IMR-90 (cell line): ENCODE measurements at regions not wholly inside any gene's neighbourhood (a gene's known extent, or its start where the extent isn't known, plus 50 kb on each side); places are given as distances from the start of the nearest gene placed in this dataset.

ENCODE experiments used
- ATAC-seq: fragments of 200-7000 bp; cut with Tn5 transposase; 2 replicates; pipeline ENCODE4 v1.9.1; 2020; ENCODE audit warnings: low read depth, mild to moderate bottlenecking, moderate library complexity
- BruUV-seq: library from RNA; stranded (reverse); fragments of 400-500 nt; replicated peaks from 2 replicates; lab custom pipeline; 2021; lab: Mats Ljungman, UMichigan
- CTCF ChIA-PET: fragments of 300-600 bp; formaldehyde crosslinking; extraction: SDS; loops from one replicate; lab custom pipeline; 2021; ENCODE audit warnings: antibody characterized with exemption; lab: Yijun Ruan, JAX
- POLR2A ChIA-PET: fragments of 300-600 bp; sonication (Branson Sonifier 250); formaldehyde crosslinking; loops from one replicate; lab custom pipeline; 2022; ENCODE audit warnings: antibody characterized with exemption; ENCODE audit not compliant: unreplicated experiment; lab: Charles Lee
- DNase-seq: peaks from one replicate; pipeline ENCODE4 v3.0.0; 2013
- H2AFZ ChIP-seq: replicated peaks from 2 replicates; pipeline ENCODE3; 2013; ENCODE audit warnings: low read length, mild to moderate bottlenecking; ENCODE audit not compliant: poor library complexity
- H2AK5ac ChIP-seq: 2 replicates; pipeline ENCODE4 v1.6.1; 2013; ENCODE audit warnings: low read depth, low read length, inconsistent platforms
- H2AK9ac ChIP-seq: replicated peaks from 2 replicates; pipeline ENCODE3; 2013; ENCODE audit warnings: mild to moderate bottlenecking, low read depth, low read length, moderate library complexity; ENCODE audit not compliant: poor library complexity
- H2BK120ac ChIP-seq: 2 replicates; pipeline ENCODE4 v1.6.1; 2013; ENCODE audit warnings: low read depth, low read length, inconsistent platforms
- H2BK15ac ChIP-seq: 3 replicates; pipeline ENCODE4 v1.6.1; 2013; ENCODE audit warnings: low read depth, low read length, inconsistent platforms
- H2BK20ac ChIP-seq: 2 replicates; pipeline ENCODE4 v1.6.1; 2013; ENCODE audit warnings: low read depth, mild to moderate bottlenecking, inconsistent platforms, low read length, moderate library complexity
- H2BK5ac ChIP-seq: 2 replicates; pipeline ENCODE4 v1.6.1; 2013; ENCODE audit warnings: mild to moderate bottlenecking, low read depth, low read length, inconsistent platforms; ENCODE audit not compliant: poor library complexity, severe bottlenecking
- H3K14ac ChIP-seq: replicated peaks from 2 replicates; pipeline ENCODE4 v1.6.1; 2013; ENCODE audit warnings: low read depth, low read length, inconsistent platforms
- H3K18ac ChIP-seq: 2 replicates; pipeline ENCODE4 v1.6.1; 2013; ENCODE audit warnings: low read depth, low read length, control low read depth
- H3K23ac ChIP-seq: 2 replicates; pipeline ENCODE4 v1.6.1; 2013; ENCODE audit warnings: low read depth, low read length, inconsistent platforms
- H3K27ac ChIP-seq: 2 replicates; pipeline ENCODE4 v1.5.1; 2013; ENCODE audit warnings: mild to moderate bottlenecking, control low read depth, low read length; ENCODE audit not compliant: insufficient read depth
- H3K27me3 ChIP-seq: 2 replicates; pipeline ENCODE4 v1.6.1; 2013; ENCODE audit warnings: low read length; ENCODE audit not compliant: control insufficient read depth, insufficient read depth
- H3K36me3 ChIP-seq: 2 replicates; pipeline ENCODE4 v1.6.1; 2013; ENCODE audit warnings: low read length, mixed read lengths; ENCODE audit not compliant: control insufficient read depth, insufficient read depth
- H3K4ac ChIP-seq: 2 replicates; pipeline ENCODE4 v1.6.1; 2013; ENCODE audit warnings: low read depth, low read length, inconsistent platforms
- H3K4me1 ChIP-seq: 2 replicates; pipeline ENCODE4 v1.6.1; 2013; ENCODE audit warnings: low read length, mixed read lengths; ENCODE audit not compliant: control insufficient read depth, insufficient read depth
- H3K4me2 ChIP-seq: 2 replicates; pipeline ENCODE4 v1.6.1; 2013; ENCODE audit warnings: low read depth, mild to moderate bottlenecking, control low read depth, low read length, moderate library complexity
- H3K4me3 ChIP-seq: 2 replicates; pipeline ENCODE4 v1.5.1; 2013; ENCODE audit warnings: low read depth, mild to moderate bottlenecking, control low read depth, low read length, moderate library complexity; ENCODE audit not compliant: insufficient read depth
- H3K56ac ChIP-seq: 2 replicates; pipeline ENCODE4 v1.6.1; 2013; ENCODE audit warnings: low read length, inconsistent platforms; ENCODE audit not compliant: insufficient read depth; ENCODE audit errors: extremely low read depth
- H3K79me1 ChIP-seq, 2 experiments: 2 replicates each; pipeline ENCODE4 v1.6.1; 2013; ENCODE audit warnings: low read length in 2 of 2, inconsistent platforms in 1 of 2, low read depth in 1 of 2
- H3K9ac ChIP-seq: 2 replicates; pipeline ENCODE4 v1.6.1; 2013; ENCODE audit warnings: low read depth, low read length, control low read depth
- H3K9me1 ChIP-seq: 2 replicates; pipeline ENCODE4 v1.6.1; 2013; ENCODE audit warnings: low read length, inconsistent platforms; ENCODE audit not compliant: insufficient read depth
- H3K9me3 ChIP-seq: 2 replicates; pipeline ENCODE4 v1.6.1; 2013; ENCODE audit warnings: low read length; ENCODE audit not compliant: control insufficient read depth, insufficient read depth
- H4K20me1 ChIP-seq: 2 replicates; pipeline ENCODE4 v1.6.1; 2013; ENCODE audit warnings: low read length, inconsistent platforms; ENCODE audit not compliant: insufficient read depth
- H4K5ac ChIP-seq: 2 replicates; pipeline ENCODE4 v1.6.1; 2013; ENCODE audit warnings: mild to moderate bottlenecking, low read depth, low read length, control low read depth
- H4K8ac ChIP-seq, 2 experiments: 2 replicates each; pipeline ENCODE4 v1.6.1; 2013; ENCODE audit warnings: low read depth in 2 of 2, low read length in 2 of 2, control low read depth in 1 of 2, inconsistent platforms in 1 of 2
- H4K91ac ChIP-seq: 2 replicates; pipeline ENCODE4 v1.6.1; 2013; ENCODE audit warnings: low read depth, low read length, inconsistent platforms; ENCODE audit not compliant: insufficient read depth
- CEBPB ChIP-seq: IDR thresholded peaks from 2 replicates; pipeline ENCODE4 v1.6.1; 2012; ENCODE audit warnings: low read depth, low read length, improper control_type of control experiment
- ELK1 ChIP-seq: fragments of 150-350 bp; IDR thresholded peaks from 2 replicates; pipeline ENCODE4 v1.6.1; 2016; ENCODE audit warnings: low read depth, mild to moderate bottlenecking, low read length, moderate library complexity, borderline replicate concordance
- MXI1 ChIP-seq: IDR thresholded peaks from 2 replicates; pipeline ENCODE4 v1.6.1; 2012; ENCODE audit warnings: low read depth, mild to moderate bottlenecking, low read length, moderate library complexity, borderline replicate concordance
- NFE2L2 ChIP-seq: fragments of 150-350 bp; IDR thresholded peaks from 2 replicates; pipeline ENCODE4 v1.6.1; 2016; ENCODE audit warnings: low read depth, mild to moderate bottlenecking, low read length
- RAD21 ChIP-seq: IDR thresholded peaks from 2 replicates; pipeline ENCODE4 v1.6.1; 2012; ENCODE audit warnings: low read length, improper control_type of control experiment
- RCOR1 ChIP-seq: IDR thresholded peaks from 2 replicates; pipeline ENCODE4 v1.6.1; 2012; ENCODE audit warnings: mild to moderate bottlenecking, low read length, improper control_type of control experiment; ENCODE audit not compliant: insufficient replicate concordance
- RFX5 ChIP-seq: IDR thresholded peaks from 2 replicates; pipeline ENCODE4 v1.8.0; 2012; ENCODE audit warnings: low read depth, mild to moderate bottlenecking, low read length, moderate library complexity
- WGBS, 2 experiments: methylation state at CpG; one replicate each; pipeline versions ENCODE4 v1.1.5 to v1.1.7; 2013; ENCODE audit warnings: missing lambda C conversion rate in 2 of 2; ENCODE audit not compliant: insufficient read length in 1 of 2; ENCODE audit errors: extremely low coverage in 2 of 2; 5-methylcytosine and 5-hydroxymethylcytosine counted together
- dilution Hi-C: fragments of 300-500 bp; cut with HindIII; formaldehyde crosslinking; loops from one replicate; pipeline ENCODE4 v1.14.3; 2018; ENCODE audit warnings: low sequenced_read_pairs; ENCODE audit not compliant: unreplicated experiment
- in situ Hi-C: fragments of 300-500 bp; cut with MboI; formaldehyde crosslinking; loops from 3 replicates; pipeline ENCODE4 v1.14.3; 2019; ENCODE audit warnings: low sequenced_read_pairs, inconsistent platforms, mixed read lengths
- intact Hi-C: fragments of 100-400 bp; cut with micrococcal nuclease; formaldehyde crosslinking; loops from 2 replicates; pipeline ENCODE4 v1.10.0; 2022

- intact Hi-C loops (no loop called here), dilution Hi-C loops (no loop called here), in situ Hi-C loops (no loop called here)
- H3K4ac ChIP-seq = no peak overlapping the region
- TF ChIP-seq MXI1 = no peak
- TF ChIP-seq RCOR1 = no peak
- TF ChIP-seq RFX5 = no peak
- no peak for TF ChIP-seq RAD21
- no peak for TF ChIP-seq NFE2L2
- TF ChIP-seq ELK1 = no peak
- TF ChIP-seq CEBPB = no peak
- ChIA-PET CTCF (no interaction called here), POLR2A (no interaction called here)
- no peak overlapping the region for H2AK5ac ChIP-seq
- no peak overlapping the region for H2AFZ ChIP-seq
- no peak overlapping the region for H3K9ac ChIP-seq
- H3K9me1 ChIP-seq = no peaks in the 10 kb centered on the region
- H3K23ac ChIP-seq = no peak overlapping the region
- H4K5ac ChIP-seq = no peak overlapping the region
- no peak overlapping the region for H3K4me2 ChIP-seq
- H2AK9ac ChIP-seq = no peak overlapping the region
- H3K27ac ChIP-seq = no peak overlapping the region
- DNase-seq (no peak), ATAC-seq (no peak)
- H3K27me3 ChIP-seq = no peaks in the 10 kb centered on the region; the same call in 1 of the 2 replicates
- H3K4me3 ChIP-seq = no peak overlapping the region
- no peak overlapping the region for H3K56ac ChIP-seq
- H3K79me1 ChIP-seq = no peaks in the 10 kb centered on the region
- no peak overlapping the region for H2BK15ac ChIP-seq
- no peak overlapping the region for H4K8ac ChIP-seq
- H3K4me1 ChIP-seq = no peaks in the 10 kb centered on the region
- no peaks in the 10 kb centered on the region for H3K9me3 ChIP-seq
- no peak overlapping the region for H3K18ac ChIP-seq
- no peak overlapping the region for H4K91ac ChIP-seq
- H3K14ac ChIP-seq = no peak overlapping the region
- WGBS, 2 experiments = 27% methylated on average over 3 of the region's 18 CpGs; no CpG with 5 or more reads in 1 of the 2 experiments
- no peaks in the 10 kb centered on the region for H4K20me1 ChIP-seq
- no peak overlapping the region for H2BK20ac ChIP-seq
- H2BK120ac ChIP-seq = no peak overlapping the region
- no peaks in the 10 kb centered on the region for H3K36me3 ChIP-seq
- H2BK5ac ChIP-seq = no peak overlapping the region
- no TSS peak for BruUV-seq
Measured at GRCh38 chr11:116207421-116208141, 565.2 kb downstream of the BUD13 start.
